Activated naive CD4-positive, alpha-beta T cell treated with anti-CD3 and anti-CD28 coated beads, Interleukin-2, amount 10 ng/mL, durations not matched to agents 7 days and 5 days (primary cell): ENCODE measurements at regions not wholly inside any gene's neighbourhood (a gene's known extent, or its start where the extent isn't known, plus 50 kb on each side); places are given as distances from the start of the nearest gene placed in this dataset.
"Not testable (repeated sequence)": the region's sequence is repeated elsewhere in the genome, so short reads cannot be mapped to it uniquely, and the experiment has no call there.

Experiments used
- CTCF ChIA-PET: fragments of 350-600 bp; sonication (Branson Sonifier 250); formaldehyde crosslinking; loops from one replicate; lab custom pipeline; 2021; ENCODE audit warnings: antibody characterized with exemption; lab: Charles Lee
- DNase-seq: peaks from one replicate; pipeline ENCODE4 v3.0.0-alpha.2; 2020
- H3K27ac Mint-ChIP-seq: one replicate; pipeline ENCODE4 v1.8.0; 2021; ENCODE audit warnings: mild to moderate bottlenecking, moderate library complexity, mixed read lengths
- H3K27me3 Mint-ChIP-seq: one replicate; pipeline ENCODE4 v1.8.0; 2021; ENCODE audit warnings: mild to moderate bottlenecking, mixed read lengths
- H3K36me3 Mint-ChIP-seq: one replicate; pipeline ENCODE4 v1.8.0; 2021; ENCODE audit warnings: mixed read lengths
- H3K4me1 Mint-ChIP-seq: one replicate; pipeline ENCODE4 v1.8.0; 2021; ENCODE audit warnings: mixed read lengths
- H3K4me3 Mint-ChIP-seq: one replicate; pipeline ENCODE4 v1.8.0; 2021; ENCODE audit warnings: mild to moderate bottlenecking, moderate library complexity, mixed read lengths
- H3K9me3 Mint-ChIP-seq: one replicate; pipeline ENCODE4 v1.8.0; 2021; ENCODE audit warnings: mixed read lengths

DNA sequence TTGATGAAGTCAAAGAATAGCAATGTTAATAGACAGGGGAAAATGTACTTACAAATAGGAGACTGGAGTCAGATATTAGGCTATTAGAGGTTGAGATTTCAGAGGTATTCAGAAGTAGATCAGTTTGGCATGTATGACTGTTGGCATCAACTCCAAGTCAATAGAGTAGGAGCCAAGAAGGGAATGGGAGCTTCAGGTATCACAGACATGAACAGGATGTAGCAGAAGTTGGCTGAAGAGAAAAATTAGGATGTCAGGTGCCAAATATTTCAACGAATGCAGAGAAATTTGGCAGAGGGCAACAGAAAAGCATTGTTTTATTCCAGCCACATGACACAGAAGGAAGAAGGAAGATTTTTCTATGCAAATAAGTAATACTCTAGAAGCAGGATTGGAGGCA lies 69.7 kb downstream of the GLYATL1 start:
- H3K27ac Mint-ChIP-seq, result no peak overlapping the region
- H3K4me3 Mint-ChIP-seq, result no peak overlapping the region
- CTCF ChIA-PET, result no interaction called here
- H3K27me3 Mint-ChIP-seq, result peaks cover 7% of the 10 kb centered on the region
- DNase-seq, result no peak
- no peaks in the 10 kb centered on the region for H3K36me3 Mint-ChIP-seq
- H3K9me3 Mint-ChIP-seq, result no peaks in the 10 kb centered on the region
- no peaks in the 10 kb centered on the region for H3K4me1 Mint-ChIP-seq

DNA sequence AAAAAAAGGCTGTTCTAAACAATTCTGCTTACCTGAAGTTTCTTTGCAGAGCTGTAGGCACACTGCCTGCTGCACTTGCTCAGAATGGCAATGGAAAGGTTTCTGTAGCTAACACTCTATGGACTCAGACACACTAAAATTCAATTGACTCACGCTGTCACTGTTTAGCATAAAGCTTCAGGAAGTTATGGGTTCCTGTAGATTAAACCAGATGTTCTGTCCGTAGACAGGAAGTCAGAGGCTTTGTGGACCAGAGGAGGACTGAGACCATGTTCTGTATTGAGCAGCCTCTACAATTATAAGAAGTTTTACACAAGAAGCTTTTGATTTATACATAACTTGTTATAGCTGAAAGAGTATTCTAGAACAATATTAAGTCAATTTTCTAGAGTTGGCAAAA lies 70.4 kb downstream of the GLYATL1 start:
- CTCF ChIA-PET, result interaction anchor here (0.9 kb wide), 1 partner anchor 17 kb away, joined by 3 read pairs; no protein-coding TSS in a partner anchor
- Mint-ChIP-seq H3K27ac (no peak overlapping the region), H3K27me3 (peaks cover 7% of the 10 kb centered on the region), H3K36me3 (no peaks in the 10 kb centered on the region), H3K9me3 (no peaks in the 10 kb centered on the region), H3K4me1 (no peaks in the 10 kb centered on the region), H3K4me3 (no peak overlapping the region)
- DNase-seq, result no peak

- no peak overlapping the region for H3K4me3 Mint-ChIP-seq
- H3K4me1 Mint-ChIP-seq, result no peaks in the 10 kb centered on the region
- H3K36me3 Mint-ChIP-seq, result no peaks in the 10 kb centered on the region
- H3K9me3 Mint-ChIP-seq, result no peaks in the 10 kb centered on the region
- CTCF ChIA-PET, result no interaction called here
- peaks cover 7% of the 10 kb centered on the region for H3K27me3 Mint-ChIP-seq
- DNase-seq, result no peak
- no peak overlapping the region for H3K27ac Mint-ChIP-seq
Measured at GRCh38 chr11:59010708-59011107, 71.4 kb downstream of the GLYATL1 start.

- DNase-seq, result no peak
- CTCF ChIA-PET, result no interaction called here
- H3K36me3 Mint-ChIP-seq, result no peaks in the 10 kb centered on the region
- H3K9me3 Mint-ChIP-seq, result no peaks in the 10 kb centered on the region
- H3K4me3 Mint-ChIP-seq, result no peak overlapping the region
- H3K27me3 Mint-ChIP-seq, result peaks cover 7% of the 10 kb centered on the region
- no peak overlapping the region for H3K27ac Mint-ChIP-seq
- no peaks in the 10 kb centered on the region for H3K4me1 Mint-ChIP-seq
Measured at GRCh38 chr11:59011655-59012397, 72.5 kb downstream of the GLYATL1 start.

- H3K9me3 Mint-ChIP-seq, result no peaks in the 10 kb centered on the region
- H3K4me3 Mint-ChIP-seq, result no peak overlapping the region
- CTCF ChIA-PET, result no interaction called here
- H3K4me1 Mint-ChIP-seq, result no peaks in the 10 kb centered on the region
- H3K36me3 Mint-ChIP-seq, result no peaks in the 10 kb centered on the region
- peaks cover 7% of the 10 kb centered on the region for H3K27me3 Mint-ChIP-seq
- DNase-seq, result no peak
- no peak overlapping the region for H3K27ac Mint-ChIP-seq
Measured at GRCh38 chr11:59012398-59013265, 73.3 kb downstream of the GLYATL1 start.

GRCh38 chr11:59025097-59025496 lies 61.0 kb upstream of the GLYATL1B start:
- Mint-ChIP-seq H3K9me3 (no peaks in the 10 kb centered on the region), H3K4me1 (no peaks in the 10 kb centered on the region), H3K27me3 (peaks cover 8% of the 10 kb centered on the region), H3K27ac (no peak overlapping the region), H3K36me3 (no peaks in the 10 kb centered on the region), H3K4me3 (no peak overlapping the region)
- DNase-seq, result no peak
- CTCF ChIA-PET, result no interaction called here

DNA sequence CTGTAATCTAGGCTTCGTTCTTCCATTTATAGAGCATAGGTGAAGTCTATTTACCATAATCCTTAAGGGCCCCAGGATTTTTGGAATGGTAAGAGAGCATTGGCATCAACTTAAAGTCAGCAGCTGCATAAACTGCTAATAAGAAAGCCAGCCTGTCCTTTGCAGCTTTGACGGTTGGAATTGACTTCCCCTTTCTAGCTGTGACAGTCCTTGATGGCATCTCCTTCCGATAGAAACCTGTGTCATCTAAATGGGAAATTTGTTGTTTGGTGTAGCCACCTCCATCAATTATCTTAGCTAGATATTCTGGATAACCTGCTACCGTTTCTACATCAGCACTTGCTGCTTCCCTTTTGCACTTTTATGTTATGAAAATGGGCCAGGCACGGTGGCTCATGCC lies 58.0 kb upstream of the GLYATL1B start:
- Mint-ChIP-seq H3K27me3 (peaks cover 11% of the 10 kb centered on the region), H3K36me3 (no peaks in the 10 kb centered on the region), H3K27ac (no peak overlapping the region), H3K4me1 (no peaks in the 10 kb centered on the region), H3K9me3 (no peaks in the 10 kb centered on the region), H3K4me3 (no peak overlapping the region)
- CTCF ChIA-PET, result interaction anchor here (0.6 to 0.9 kb wide), 2 partner anchors 30 to 138 kb away, joined by 3 read pairs; no protein-coding TSS in a partner anchor
- no peak for DNase-seq

GRCh38 chr11:59029366-59029889 lies 56.7 kb upstream of the GLYATL1B start:
- Mint-ChIP-seq H3K4me3 (no peak overlapping the region), H3K9me3 (no peaks in the 10 kb centered on the region), H3K27ac (no peak overlapping the region), H3K4me1 (no peaks in the 10 kb centered on the region), H3K27me3 (peaks cover 11% of the 10 kb centered on the region), H3K36me3 (no peaks in the 10 kb centered on the region)
- CTCF ChIA-PET, result no interaction called here
- no peak for DNase-seq

GRCh38 chr11:59030037-59030436 lies 56.1 kb upstream of the GLYATL1B start:
- H3K9me3 Mint-ChIP-seq, result no peaks in the 10 kb centered on the region
- DNase-seq, result no peak
- peaks cover 11% of the 10 kb centered on the region for H3K27me3 Mint-ChIP-seq
- H3K4me1 Mint-ChIP-seq, result no peaks in the 10 kb centered on the region
- no peak overlapping the region for H3K27ac Mint-ChIP-seq
- H3K4me3 Mint-ChIP-seq, result no peak overlapping the region
- H3K36me3 Mint-ChIP-seq, result no peaks in the 10 kb centered on the region
- CTCF ChIA-PET, result no interaction called here

DNA sequence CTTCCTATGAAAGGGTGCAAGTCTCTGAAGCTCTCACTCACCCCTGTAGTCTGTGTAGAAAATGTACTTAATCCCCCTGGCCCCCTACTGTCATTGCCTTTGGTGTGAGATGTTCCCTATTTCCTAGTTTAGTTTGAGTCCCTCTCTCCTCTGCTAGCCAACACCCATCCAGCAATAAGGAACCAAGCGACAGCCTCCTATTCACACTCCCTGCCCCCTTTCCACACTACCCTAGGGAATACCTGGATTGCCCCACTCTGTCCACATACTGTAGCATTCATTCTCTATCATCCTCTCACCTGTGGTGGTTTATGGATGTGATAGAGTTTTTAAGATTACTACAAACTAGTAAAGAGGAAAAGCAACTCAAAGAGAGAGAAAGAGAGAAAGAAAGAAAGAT lies 54.4 kb upstream of the GLYATL1B start:
- H3K27ac Mint-ChIP-seq, CTCF ChIA-PET, H3K9me3 Mint-ChIP-seq, DNase-seq, H3K4me1 Mint-ChIP-seq, H3K4me3 Mint-ChIP-seq, H3K36me3 Mint-ChIP-seq: not testable (repeated sequence)
- peaks cover 18% of the 10 kb centered on the region for H3K27me3 Mint-ChIP-seq
